ENCODE measurements at regions not wholly inside any gene's neighbourhood (a gene's known extent, or its start where the extent isn't known, plus 50 kb on each side); places are given as distances from the start of the nearest gene placed in this dataset.
"Not testable (repeated sequence)": the region's sequence is repeated elsewhere in the genome, so short reads cannot be mapped to it uniquely, and the experiment has no call there.

DNA sequence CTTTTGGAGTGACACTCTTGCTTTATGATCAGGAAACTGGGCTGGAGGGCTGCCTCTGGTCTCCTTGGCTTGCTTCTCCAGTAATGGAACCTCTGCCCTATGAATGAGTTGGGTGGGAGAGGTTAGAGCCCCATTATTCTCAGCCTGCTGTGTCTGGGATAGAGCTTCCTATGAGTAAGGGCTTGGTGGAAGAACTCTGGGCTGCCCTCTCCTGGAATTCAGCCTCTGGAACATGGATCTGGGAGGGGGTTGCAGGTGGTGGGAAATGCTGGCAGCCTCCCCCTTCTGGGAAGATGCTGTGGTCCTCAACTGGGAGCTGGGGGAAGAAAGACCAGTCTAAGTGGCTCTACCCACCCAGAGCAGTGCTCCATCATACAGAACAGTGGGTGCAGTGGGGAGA, 81.8 kb upstream of the SYN3 start:
- DNase-seq = no peak

DNA sequence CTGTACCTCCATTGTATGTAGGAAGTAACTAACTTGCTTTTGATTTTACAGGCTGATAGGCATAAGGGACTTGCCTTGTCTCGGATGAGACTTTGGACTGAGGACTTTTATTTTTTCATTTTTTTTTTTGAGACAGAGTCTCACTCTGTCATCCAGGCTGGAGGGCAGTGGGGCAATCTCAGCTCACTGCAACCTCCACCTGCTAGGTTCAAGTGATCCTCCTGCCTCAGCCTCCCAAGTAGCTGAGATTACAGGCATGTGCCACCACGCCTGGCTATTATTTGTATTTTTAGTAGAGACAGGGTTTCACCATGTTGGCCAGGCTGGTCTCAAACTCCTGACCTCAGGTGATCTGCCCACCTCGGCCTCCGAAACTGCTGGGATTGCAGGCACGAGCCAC, 80.2 kb upstream of the SYN3 start:
- not testable (repeated sequence) for DNase-seq

DNA sequence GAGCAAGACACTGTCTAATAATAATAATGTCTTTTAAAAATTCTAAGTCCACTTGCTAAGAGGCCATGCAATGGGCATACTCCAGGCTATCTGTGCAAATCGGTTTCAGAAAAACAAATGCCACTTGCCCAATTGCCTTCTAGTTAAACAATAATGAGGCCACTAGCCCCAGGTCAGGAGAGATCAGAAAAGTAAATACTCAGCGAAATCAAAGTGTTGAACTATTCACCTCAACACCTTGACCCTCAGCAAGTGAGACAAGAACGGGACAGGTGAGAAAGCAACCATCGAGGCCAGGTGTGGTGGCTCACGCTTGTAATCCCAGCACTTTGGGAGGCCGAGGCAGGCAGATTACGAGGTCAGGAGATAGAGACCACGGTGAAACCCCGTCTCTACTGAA, 72.3 kb upstream of the SYN3 start:
- DNase-seq = no peak

- no peak for DNase-seq
Measured at GRCh38 chr22:33129621-33130020, 71.4 kb upstream of the SYN3 start.

DNA sequence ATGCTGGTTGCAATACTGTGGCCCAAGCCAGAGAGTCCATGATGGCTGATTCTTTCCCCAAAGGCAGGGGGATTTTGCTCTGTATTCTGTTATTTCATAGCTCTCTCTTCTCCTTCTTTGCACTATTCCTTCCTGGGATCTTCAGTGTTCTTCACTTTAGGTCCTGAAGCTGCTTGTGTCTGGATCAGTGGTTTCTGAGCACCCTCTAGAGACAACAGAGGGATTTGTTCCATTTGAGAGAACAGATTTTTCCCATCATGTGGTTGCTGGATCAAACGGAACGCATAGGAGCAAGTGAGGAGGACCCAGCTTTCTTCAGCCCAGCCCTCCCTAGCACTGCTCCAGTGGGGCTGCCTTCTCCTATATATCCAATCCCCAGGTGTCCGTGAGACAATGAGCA, 68.7 kb upstream of the SYN3 start:
- DNase-seq = peak; percentile 56

GRCh38 chr22:33124471-33124870, 66.3 kb upstream of the SYN3 start:
- DNase-seq = no peak

DNA sequence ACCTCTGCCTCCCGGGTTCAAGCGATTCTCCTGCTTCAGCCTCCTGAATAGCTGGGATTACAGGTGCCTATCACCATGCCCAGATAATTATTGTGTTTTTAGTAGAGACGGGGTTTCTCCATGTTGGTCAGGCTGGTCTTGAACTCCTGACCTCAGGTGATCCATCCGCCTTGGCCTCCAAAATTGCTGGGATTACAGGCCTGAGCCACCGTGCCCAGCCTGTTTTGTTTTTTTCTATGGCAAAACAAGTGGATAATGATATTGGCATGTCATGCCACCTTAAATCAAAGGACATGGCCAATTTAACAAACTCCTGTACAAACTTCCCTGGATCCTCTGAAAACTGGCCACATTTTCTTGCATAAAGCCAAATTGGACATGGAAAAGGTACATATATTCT, 64.3 kb upstream of the SYN3 start:
- not testable (repeated sequence) for DNase-seq

DNA sequence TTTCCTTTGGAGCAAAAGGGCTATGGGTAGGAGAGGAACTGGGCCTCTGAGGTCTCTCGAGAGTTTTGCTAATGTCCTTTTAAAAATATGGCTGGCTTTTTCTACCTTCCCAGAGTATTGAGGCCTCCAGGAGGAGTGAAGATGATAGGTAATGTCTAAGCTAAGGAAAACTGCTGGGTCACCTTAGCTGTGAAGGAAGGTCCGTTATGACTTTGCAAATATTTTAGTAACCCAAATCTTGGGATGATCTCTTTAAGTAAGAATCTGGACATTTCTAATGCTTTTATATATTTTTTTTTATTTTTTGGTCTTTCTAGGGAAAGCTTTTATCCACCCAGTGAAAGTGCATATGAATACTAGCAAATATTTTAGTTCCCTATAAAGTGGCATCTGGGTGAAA, 60.9 kb upstream of the SYN3 start:
- DNase-seq = no peak

DNA sequence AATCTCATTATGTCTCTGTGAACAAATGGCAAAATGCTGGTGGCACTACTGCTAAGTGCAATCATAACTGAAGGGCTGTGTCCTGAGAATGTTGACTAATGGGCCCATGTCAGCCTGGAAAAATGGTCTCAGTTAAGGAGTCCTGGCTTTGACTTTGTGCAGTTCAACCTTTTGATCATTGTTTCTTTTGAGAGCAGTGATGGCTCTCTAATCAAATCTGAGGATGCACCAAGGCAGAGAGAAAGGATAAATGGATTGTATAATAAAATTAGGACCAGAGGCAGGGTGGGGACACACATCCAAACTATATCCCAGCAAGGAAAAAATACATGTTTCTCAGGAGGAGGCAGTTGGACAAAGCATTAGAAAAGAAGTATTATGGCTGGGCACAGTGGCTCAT, 59.6 kb upstream of the SYN3 start:
- DNase-seq = no peak

DNA sequence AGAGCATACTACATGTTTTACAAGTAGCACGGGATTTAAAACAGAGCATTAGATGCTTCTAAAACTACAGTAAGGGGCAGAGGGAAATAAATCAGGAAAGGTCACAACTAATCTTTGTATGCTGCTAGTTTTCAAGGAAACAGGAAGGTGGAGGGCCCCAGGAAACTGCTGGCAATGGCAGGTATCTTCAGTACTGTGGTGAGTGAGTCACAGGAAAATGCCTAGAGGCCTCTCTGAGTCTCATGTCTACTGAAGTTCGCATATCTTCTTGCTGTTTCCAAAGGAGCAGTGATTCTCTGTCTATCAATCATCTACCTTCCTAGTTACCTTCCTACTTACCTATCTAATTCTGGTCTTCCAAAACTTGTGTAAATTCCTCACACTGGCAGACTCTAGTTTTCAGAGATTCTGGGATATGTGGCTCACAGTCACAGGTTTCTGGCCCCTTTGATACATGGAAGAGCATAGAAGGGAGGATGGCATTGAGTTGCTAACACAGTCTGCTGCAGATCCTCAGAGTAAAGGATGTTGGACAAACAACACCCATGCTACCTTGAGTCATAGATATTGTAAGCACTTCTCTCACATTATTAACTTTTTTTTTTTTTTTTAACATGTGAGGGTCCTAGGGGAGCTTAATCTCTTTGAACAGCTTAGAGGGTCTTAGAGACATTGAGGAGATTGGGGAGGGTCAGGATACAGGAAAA, 58.8 kb upstream of the SYN3 start:
- DNase-seq = peak; percentile 76

DNA sequence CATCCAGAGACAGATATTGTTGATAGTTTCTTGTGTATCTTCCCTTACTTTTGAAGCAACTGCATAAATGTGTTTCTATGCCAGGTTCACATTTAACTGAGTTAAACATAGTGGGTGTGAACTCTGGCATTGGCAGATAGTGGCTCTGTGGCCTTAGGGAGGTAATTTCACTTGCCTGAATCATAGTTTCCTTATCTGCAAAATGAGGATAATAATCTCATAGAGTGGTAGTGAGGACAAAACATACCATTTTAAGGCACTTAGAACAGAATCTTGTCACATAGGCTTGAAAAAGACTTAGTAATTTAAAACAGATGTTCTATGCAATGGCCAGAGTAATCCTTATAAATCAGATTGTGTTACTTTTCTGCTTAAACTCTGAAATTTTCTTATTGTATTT, 56.4 kb upstream of the SYN3 start:
- no peak for DNase-seq

GRCh38 chr22:33112580-33112979, 54.4 kb upstream of the SYN3 start:
- DNase-seq = no peak

DNA sequence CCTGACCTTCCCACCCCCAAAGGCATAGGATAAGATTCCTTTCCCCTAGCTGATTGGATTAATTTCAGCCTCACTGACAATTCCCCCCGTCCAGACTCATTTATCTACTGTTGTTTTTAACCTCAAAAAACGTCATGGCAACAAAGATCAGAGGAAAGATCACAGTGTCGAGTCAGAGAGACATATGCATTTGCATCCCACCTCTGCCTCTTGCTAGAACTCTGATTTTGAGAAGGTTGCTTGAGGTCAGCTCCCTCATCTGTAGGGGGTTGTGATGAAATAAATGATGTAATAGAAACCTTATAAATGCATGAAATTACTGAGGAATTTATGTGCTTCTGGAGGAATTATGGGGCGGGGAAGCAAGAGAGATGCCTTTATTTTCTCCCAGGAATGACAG, 53.3 kb upstream of the SYN3 start:
- DNase-seq = no peak

DNA sequence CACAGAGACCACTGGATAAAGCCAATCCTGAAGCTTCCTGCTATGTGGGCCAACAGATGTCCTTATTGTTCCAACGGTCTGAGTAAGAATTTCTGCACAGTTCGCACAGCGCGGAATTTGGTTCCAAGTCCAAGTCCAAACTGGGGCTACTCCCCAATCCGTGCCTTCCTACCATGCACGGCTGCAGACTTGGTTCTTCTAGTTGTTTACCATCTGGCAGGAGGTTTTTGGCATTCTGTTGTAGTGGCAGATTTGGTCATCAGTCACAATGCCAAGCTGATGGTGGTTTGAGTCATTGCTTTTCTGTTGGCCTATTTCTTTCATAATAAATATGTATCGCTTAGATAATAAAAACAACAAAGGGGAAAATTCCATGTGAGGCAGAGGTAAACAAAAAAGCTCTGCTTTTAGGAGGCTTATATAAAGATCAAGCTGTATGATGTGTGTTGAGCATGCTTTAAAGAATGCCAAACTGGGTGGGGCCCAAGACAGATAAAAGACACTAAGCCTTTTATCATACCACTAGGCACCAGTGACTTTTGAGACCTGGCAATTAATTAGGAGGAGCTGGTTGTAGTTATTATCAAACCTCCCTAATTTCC, 52.5 kb upstream of the SYN3 start:
- no peak for DNase-seq

- DNase-seq = no peak
Measured at GRCh38 chr22:33109514-33110430, 51.6 kb upstream of the SYN3 start.

GRCh38 chr22:33108037-33108436, 49.9 kb upstream of the SYN3 start:
- no peak for DNase-seq

Data from islet precursor cell (in vitro differentiated cells).